ENCODE measurements at regions not wholly inside any gene's neighbourhood (a gene's known extent, or its start where the extent isn't known, plus 50 kb on each side); places are given as distances from the start of the nearest gene placed in this dataset.

DNA sequence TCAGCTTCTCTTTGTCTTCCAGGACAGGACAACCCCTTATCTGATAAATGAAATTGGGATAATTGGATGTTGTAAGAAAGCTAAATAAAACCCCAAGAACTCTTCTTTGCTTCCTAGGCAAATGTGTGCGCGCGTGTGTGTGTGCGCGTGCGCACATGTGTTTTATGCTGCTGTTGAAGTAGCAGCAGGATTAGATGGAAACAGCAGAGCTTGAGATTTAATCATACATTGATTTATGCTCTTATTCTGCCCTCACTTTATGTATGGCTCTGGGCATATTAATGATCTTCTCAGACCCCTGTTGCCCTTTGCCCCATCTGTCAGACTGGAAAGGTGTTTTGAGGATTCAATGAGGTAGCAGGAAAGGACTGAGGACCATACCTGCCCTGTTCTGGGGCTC lies 324.0 kb upstream of the MAP3K7 start:
- TF ChIP-seq, protein P1, sequence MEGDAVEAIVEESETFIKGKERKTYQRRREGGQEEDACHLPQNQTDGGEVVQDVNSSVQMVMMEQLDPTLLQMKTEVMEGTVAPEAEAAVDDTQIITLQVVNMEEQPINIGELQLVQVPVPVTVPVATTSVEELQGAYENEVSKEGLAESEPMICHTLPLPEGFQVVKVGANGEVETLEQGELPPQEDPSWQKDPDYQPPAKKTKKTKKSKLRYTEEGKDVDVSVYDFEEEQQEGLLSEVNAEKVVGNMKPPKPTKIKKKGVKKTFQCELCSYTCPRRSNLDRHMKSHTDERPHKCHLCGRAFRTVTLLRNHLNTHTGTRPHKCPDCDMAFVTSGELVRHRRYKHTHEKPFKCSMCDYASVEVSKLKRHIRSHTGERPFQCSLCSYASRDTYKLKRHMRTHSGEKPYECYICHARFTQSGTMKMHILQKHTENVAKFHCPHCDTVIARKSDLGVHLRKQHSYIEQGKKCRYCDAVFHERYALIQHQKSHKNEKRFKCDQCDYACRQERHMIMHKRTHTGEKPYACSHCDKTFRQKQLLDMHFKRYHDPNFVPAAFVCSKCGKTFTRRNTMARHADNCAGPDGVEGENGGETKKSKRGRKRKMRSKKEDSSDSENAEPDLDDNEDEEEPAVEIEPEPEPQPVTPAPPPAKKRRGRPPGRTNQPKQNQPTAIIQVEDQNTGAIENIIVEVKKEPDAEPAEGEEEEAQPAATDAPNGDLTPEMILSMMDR (IDR thresholded peaks at IDR 0.05), result no peak
- ATAC-seq (ENCODE audit: low FRiP score), result no peak
- no peak for DNase-seq (ENCODE audit: low spot score)

DNA sequence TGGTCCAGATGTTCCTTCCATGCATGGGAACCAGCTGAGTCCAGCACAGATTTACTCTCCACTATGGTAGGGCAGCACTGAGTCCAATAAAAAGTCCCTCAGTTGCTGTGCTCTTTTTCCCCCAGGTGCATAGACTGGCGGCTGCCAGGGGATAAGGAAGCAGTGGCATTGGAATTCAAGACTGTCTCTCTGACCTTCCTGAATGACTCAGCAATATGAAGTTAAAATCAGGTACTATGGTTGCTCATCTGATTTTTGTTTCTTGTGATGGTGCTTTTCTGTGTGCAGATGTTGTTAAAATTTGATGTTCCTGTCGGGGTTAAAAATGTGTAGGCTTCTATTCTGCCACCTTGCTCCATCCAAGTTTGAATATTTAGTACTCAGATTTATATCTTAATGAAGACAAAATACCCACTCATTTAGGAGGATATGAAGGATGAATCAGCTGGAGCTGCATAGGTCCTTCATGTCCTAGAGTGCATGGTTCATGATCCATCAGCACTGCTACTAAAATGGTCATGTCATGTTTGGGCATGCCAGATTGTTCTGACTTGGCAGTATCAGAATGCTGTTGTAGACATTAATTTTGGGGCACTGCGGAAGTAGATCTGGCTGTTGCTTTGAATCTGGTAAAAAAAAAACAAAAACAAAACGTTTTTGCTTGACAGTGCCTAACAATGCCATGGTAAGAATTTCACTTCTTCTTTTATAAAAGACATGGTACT lies 321.2 kb upstream of the MAP3K7 start:
- ATAC-seq (ENCODE audit: low FRiP score) (no peak), DNase-seq (ENCODE audit: low spot score) (no peak)
- TF ChIP-seq, protein P1 (IDR thresholded peaks at IDR 0.05), result no peak

GRCh38 chr6:90905351-90905750 lies 318.5 kb upstream of the MAP3K7 start:
- ATAC-seq (ENCODE audit: low FRiP score) (no peak), DNase-seq (ENCODE audit: low spot score) (no peak)
- TF ChIP-seq, protein P1 (IDR thresholded peaks at IDR 0.05), result no peak

- DNase-seq (ENCODE audit: low spot score) (no peak), ATAC-seq (ENCODE audit: low FRiP score) (no peak)
- TF ChIP-seq, protein P1 (IDR thresholded peaks at IDR 0.05), result no peak
Observed at GRCh38 chr6:90900034-90900433, 313.2 kb upstream of the MAP3K7 start.

GRCh38 chr6:90898763-90899162 lies 311.9 kb upstream of the MAP3K7 start:
- no peak for ATAC-seq (ENCODE audit: low FRiP score)
- TF ChIP-seq, protein P1 (IDR thresholded peaks at IDR 0.05), result no peak
- no peak for DNase-seq (ENCODE audit: low spot score)

GRCh38 chr6:90896075-90896547 lies 309.2 kb upstream of the MAP3K7 start:
- TF ChIP-seq, protein P1 (IDR thresholded peaks at IDR 0.05), result no peak
- no peak for DNase-seq (ENCODE audit: low spot score)
- no peak for ATAC-seq (ENCODE audit: low FRiP score)
